NB4 (cell line): ENCODE measurements at regions not wholly inside any gene's neighbourhood (a gene's known extent, or its start where the extent isn't known, plus 50 kb on each side); places are given as distances from the start of the nearest gene placed in this dataset.

Experiments used
- CTCF ChIP-seq: IDR thresholded peaks from one replicate; pipeline ENCODE4 v1.5.1; 2012; ENCODE audit warnings: low read depth, low read length
- MAX ChIP-seq: IDR thresholded peaks from 2 replicates; pipeline ENCODE4 v1.6.1; 2011; ENCODE audit warnings: low read depth, low read length
- MYC ChIP-seq: IDR thresholded peaks from 2 replicates; pipeline ENCODE4 v1.6.1; 2011; ENCODE audit warnings: low read depth, low read length
- POLR2A ChIP-seq: IDR thresholded peaks from 2 replicates; pipeline ENCODE4 v1.6.1; 2011; ENCODE audit warnings: mild to moderate bottlenecking; ENCODE audit not compliant: insufficient read length; ENCODE audit errors: extremely low read depth

GRCh38 chr16:74166456-74166855 is 130.2 kb upstream of the PSMD7 start:
- TF ChIP-seq CTCF: no peak
- TF ChIP-seq POLR2A: no peak
- TF ChIP-seq MAX: no peak
- no peak for TF ChIP-seq MYC
